ENCODE measurements at regions not wholly inside any gene's neighbourhood (a gene's known extent, or its start where the extent isn't known, plus 50 kb on each side); places are given as distances from the start of the nearest gene placed in this dataset.

DNA sequence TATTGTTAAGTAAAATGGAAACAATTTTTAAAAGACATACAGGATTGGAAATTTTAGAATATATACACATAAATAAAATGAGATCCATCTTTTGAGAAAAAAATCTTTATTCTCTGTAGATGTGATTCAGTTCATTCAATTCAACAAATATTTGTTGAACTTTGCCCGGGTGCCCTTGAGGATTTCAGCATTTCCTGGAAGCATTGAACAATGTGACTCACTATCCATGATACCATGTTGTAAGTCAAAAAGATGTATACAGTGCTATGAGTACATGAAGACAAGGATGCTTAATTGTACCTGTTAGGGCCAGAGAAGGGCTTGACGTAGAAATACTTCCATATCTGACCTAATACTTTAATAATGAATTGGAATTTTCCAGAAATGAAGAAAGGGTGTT, 353.7 kb downstream of the METTL15 start:
- TF ChIP-seq, protein P1, sequence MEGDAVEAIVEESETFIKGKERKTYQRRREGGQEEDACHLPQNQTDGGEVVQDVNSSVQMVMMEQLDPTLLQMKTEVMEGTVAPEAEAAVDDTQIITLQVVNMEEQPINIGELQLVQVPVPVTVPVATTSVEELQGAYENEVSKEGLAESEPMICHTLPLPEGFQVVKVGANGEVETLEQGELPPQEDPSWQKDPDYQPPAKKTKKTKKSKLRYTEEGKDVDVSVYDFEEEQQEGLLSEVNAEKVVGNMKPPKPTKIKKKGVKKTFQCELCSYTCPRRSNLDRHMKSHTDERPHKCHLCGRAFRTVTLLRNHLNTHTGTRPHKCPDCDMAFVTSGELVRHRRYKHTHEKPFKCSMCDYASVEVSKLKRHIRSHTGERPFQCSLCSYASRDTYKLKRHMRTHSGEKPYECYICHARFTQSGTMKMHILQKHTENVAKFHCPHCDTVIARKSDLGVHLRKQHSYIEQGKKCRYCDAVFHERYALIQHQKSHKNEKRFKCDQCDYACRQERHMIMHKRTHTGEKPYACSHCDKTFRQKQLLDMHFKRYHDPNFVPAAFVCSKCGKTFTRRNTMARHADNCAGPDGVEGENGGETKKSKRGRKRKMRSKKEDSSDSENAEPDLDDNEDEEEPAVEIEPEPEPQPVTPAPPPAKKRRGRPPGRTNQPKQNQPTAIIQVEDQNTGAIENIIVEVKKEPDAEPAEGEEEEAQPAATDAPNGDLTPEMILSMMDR (conservative IDR thresholded peaks at IDR 0.05) = no peak
- no peak overlapping the region for H3K27ac ChIP-seq

DNA sequence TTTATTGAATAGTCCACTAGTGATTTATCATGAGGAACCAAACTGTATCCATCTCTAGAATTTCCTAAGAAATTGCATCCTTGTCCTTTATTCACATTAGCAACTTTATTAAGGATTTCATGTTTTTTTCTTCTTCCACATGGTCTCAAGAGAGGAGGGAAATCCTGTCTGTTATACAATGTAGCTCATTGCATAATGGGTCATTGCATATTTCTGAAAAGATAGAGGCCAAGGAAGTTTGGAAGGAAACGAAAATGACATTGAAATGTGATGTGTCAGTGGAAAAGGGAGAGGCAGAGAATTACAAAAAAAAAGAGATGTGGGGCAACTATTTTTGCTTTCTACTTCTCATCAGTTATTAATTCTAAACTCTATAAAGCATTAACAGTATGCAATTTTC, 353.1 kb downstream of the METTL15 start:
- H3K27ac ChIP-seq = no peak overlapping the region
- TF ChIP-seq, protein P1 (conservative IDR thresholded peaks at IDR 0.05) = no peak

DNA sequence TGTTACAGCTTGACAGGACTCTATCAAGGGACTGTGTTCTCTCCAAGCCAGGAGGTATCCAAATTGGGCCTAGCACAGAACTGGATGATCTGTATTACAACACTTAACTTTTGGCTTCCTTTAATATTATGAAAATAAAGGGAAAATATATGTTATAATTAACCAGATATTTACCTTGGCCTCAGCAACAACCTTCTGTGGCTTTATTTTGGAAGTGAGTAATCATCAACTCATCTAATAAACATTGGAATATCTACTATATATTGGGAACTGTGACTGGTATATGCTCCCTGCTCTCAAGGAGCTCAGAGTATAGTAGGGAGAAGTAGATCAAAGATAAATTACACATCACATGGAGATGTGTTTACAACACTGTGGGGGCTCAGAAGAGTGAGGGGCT, 352.2 kb downstream of the METTL15 start:
- no peak overlapping the region for H3K27ac ChIP-seq
- TF ChIP-seq, protein P1 (conservative IDR thresholded peaks at IDR 0.05) = no peak

DNA sequence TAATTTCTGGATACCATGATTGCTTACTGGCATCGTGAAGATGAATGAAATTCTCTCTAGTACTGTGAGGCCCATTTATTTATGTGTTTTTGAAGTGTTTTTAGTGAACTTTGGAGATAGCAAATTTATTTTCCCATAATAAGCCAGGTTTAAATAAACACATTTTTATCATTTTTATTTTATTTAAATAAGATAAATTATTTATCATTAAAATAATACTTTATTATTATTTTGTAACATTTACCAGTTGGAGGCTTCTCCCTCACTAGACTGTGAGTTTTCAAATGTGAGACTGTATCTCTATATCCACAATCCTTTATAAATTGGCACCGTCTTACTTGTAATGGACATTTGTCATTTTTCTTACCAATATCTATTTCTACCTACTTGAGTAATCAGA, 351.7 kb downstream of the METTL15 start:
- TF ChIP-seq, protein P1 (conservative IDR thresholded peaks at IDR 0.05) = no peak
- H3K27ac ChIP-seq = no peak overlapping the region

DNA sequence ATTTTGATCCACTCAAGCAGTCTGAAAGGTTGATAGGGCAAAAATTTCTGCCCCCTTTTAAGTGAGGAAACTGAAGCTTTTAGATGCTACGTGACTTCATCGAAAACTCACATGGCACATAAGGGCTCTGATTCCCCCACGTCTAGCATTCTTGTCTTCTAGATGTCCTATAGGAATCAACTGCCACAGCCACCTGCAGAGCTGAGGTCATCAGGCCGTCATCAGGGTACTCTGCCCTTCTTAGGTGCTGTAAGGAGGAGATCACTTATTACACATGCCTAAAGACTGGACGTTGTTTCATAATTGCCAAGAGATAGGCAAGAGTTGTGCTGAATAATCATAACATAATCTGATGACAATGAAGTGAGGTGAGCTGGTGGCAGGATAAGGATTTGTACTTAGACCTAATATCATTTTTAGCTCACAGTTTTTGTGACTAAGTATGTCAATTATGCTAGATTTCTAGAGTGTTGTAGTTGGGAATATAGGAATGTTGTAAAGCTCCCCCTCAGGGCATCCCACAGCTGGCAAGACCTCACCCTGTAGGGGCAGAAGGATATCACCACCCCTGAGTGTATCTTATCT, 349.4 kb downstream of the METTL15 start:
- TF ChIP-seq, protein P1 (conservative IDR thresholded peaks at IDR 0.05) = no peak
- H3K27ac ChIP-seq = no peak overlapping the region

DNA sequence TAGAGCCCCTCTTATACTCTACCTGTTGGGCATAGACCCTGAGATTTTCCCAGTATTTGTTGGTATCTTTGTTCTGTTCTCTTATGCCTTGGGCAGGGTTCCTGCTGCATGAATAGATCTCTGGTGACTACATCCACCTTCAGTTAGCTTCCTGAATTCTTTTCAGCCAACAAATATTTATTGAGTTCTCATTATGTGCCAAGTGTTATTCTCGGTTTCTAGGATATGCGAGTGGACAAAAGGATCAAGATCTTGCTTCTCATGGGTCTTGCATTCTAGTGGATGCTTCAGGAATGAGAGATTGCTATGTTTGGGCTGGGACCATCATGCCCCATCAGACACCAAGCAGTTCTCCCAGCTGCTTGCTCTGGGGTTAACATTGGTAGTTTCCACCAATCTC, 340.0 kb downstream of the METTL15 start:
- no peak overlapping the region for H3K27ac ChIP-seq
- TF ChIP-seq, protein P1 (conservative IDR thresholded peaks at IDR 0.05) = no peak

DNA sequence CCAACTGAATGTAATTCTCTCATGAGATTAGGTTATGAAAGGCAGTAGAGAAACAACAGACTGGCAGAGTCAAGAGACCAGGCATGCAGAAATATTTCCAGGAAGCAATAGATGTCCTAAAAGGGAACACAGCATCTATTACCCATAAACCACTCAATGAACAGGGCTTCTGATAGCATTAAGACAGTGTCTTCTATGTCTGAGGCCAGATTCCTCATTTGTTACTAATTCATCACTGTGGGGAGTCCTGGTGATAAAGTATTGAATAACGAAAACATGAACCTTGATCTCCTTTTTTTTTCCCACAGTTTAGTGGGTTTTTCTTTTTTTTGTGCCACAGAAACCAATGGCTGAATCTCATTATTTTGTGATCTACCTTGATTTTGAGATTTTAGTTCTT, 339.0 kb downstream of the METTL15 start:
- H3K27ac ChIP-seq = no peak overlapping the region
- TF ChIP-seq, protein P1 (conservative IDR thresholded peaks at IDR 0.05) = no peak
